HG03108 (cell line): ENCODE measurements at regions not wholly inside any gene's neighbourhood (a gene's known extent, or its start where the extent isn't known, plus 50 kb on each side); places are given as distances from the start of the nearest gene placed in this dataset.
A peak's percentile ranks its signal among the peaks of the same experiment; 100 is the strongest.
"Not testable (repeated sequence)": the region's sequence is repeated elsewhere in the genome, so short reads cannot be mapped to it uniquely, and the experiment has no call there.

ENCODE experiments used
- ATAC-seq: cut with Tn5 transposase; IDR thresholded peaks from one replicate; pipeline ENCODE4 v1.9.1; 2021; ENCODE audit warnings: moderate library complexity; ENCODE audit not compliant: unreplicated experiment

GRCh38 chr4:82301390-82301789 lies 72.4 kb downstream of the HNRNPD start:
- not testable (repeated sequence) for ATAC-seq

GRCh38 chr4:82293304-82293703 lies 80.5 kb downstream of the HNRNPD start:
- peak; percentile 99 for ATAC-seq

GRCh38 chr4:82287720-82288119 lies 86.1 kb downstream of the HNRNPD start:
- no peak for ATAC-seq

DNA sequence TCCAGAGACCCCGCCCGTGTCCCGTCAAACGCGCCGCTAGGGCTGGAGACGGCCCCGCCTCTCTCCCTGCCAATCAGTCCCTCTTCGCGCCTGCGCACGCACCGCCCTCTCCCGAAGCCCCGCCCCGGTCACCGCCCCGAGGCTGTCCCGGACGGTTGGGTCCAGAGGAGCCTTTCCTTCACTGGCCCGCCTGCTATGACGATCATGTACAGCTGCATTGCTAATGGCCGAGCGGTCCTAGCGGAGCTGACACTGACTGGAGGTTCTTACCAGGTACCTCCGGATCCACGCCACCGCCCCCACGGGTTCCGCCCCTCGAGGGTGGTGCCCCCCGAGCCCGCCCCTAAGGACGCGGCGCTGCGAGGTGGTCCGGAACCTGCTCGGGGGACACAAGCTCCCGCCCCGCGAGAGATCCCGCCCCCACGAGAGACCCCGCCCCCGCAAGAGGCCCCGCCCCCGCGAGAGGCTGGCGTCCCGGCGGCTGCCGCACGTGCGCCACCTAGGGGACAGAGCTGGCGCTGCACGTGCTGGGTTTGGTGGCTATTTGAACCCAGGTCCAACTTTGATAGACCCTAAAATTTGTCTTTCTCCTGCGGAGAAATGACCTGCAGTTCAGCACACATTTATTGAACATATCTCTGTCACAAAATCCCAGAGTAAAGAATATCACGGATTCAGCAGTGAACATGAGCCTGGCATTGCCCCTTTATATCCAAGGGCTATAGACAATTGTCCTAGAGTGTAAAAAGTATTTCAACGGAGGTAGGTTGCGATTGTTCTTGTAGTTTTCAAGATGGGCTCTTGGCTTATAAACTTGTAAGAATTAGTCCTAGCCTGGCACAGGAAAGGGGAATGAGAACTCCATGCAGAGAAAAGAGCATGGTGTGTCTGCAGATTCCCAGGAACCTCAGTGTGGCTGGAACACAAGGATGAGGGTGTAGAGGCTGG lies 88.7 kb downstream of the HNRNPD start:
- ATAC-seq: peak; percentile 100

DNA sequence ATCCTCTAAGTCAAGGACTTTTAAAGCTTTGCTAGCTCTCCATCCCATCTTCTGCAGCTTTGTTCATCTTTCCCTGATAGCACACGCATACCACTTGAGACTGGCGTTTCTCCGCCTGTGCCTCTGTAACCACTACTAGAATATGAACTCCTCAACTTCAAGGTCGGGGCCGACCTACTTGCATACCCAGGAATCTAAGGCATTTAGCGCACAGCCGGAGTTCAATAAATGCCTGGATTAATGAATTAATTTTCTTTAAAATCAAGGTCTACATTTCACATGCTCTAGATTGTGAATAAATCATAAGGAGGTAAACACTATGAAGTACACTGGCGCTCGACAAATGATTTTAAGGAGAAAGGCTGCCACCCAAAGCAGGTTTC lies 89.3 kb downstream of the HNRNPD start:
- ATAC-seq: no peak

DNA sequence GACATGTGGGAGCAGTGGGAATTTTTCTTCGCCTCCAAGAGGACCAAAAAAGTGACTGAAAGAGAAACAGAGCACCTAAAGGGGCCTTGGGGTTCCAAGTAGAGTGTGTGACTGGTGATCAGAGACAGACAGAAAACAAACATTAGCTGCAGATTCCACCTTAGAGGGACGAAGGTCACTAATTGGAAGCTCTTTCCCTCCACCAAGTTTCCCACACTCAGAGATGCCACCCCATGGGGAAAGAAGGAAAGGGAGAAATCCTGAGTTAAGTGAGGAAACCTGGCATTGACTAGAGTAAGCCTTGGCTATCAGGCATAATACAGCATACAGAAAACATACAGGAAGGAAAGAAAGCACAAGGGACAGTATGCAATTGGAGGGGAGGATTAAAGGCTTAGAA lies 90.9 kb downstream of the HNRNPD start:
- no peak for ATAC-seq

DNA sequence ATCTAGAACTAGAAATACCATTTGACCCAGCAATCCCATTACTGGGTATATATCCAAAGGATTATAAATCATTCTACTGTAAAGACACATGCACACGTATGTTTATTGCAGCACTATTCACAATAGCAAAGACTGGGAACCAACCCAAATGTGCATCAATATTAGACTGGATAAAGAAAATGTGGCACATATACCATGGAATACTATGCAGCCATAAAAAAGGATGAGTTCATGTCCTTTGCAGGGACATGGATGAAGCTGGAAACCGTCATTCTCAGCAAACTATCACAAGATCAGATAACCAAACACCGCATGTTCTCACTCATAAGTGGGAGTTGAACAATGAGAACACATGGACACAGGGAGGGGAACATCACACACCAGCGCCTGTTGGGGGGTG lies 94.2 kb downstream of the HNRNPD start:
- ATAC-seq: not testable (repeated sequence)

DNA sequence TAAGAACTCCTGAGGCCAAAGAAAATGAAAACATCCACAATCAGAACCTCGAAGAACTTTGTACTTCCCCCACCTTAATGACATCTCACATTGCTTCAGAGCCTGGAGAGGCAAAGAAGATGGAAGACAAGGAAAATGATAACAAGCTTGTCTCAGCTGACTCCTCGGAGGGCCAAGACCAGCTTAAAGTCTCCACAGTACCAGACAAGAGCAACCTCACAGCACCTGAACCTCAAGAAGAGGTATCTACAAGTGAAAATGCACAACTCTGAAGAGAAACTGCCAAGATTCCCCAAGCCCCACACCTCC lies 97.5 kb downstream of the HNRNPD start:
- no peak for ATAC-seq

GRCh38 chr4:82275431-82276331 lies 98.1 kb downstream of the HNRNPD start:
- ATAC-seq: no peak

DNA sequence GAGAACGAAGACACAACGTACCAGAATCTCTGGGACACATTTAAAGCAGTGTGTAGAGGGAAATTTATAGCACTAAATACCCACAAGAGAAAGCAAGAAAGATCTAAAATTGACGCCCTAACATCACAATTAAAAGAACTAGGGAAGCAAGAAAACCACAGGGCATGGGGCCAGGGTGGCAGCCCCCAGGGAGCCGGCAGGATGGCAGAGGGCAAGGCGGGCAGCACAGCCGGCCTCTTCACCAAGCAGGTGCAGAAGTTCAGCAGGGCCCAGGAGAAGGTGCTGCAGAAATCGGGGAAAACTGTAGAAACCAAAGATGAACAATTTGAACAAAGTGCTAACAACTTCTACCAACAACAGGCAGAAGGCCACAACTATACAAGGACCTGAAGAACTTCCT lies 99.1 kb downstream of the HNRNPD start:
- ATAC-seq: not testable (repeated sequence)

DNA sequence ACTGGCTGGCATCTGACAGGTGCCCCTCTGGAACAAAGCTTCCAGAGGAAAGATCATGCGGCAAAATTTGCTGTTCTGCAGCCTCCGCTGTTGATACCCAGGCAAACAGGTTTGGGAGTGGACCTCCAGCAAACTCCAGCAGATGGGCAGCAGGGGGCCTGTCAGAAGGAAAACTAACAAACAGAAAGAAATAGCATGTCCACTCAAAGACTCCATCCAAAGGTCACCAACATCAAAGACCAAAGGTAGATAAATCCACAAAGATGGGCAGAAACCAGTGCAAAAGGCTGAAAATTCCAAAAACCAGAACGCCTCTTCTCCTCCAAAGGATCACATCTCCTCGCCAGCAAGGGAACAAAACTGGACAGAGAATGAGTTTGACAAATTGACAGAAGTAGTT lies 101.3 kb downstream of the HNRNPD start:
- ATAC-seq: not testable (repeated sequence)

DNA sequence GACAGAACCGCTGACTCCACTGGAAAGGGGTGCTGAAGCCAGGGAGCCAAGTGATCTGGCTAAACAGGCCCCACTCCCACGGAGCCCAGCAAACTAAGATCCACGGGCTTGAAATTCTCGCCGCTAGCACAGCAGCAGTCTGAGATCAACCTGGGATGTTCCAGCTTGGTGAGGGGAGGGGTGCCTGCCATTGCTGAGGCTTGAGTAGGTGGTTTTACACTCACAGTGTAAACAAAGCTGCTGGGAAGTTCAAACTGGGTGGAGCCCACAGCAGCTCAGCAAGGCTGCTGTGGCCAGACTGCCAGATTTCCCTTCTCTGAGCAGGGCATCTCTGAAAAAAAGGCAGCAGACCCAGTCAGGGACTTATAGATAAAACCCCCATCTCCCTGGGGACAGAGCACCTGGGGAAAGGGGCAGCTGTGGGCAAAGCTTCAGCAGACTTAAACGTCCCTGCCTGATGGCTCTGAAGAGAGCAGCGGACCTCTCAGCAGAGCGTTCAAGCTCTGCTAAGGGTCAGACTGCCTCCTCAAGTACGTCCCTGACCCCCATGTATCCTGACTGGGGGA lies 101.8 kb downstream of the HNRNPD start:
- ATAC-seq: not testable (repeated sequence)

- ATAC-seq: no peak
These were observed 105.0 kb downstream of the HNRNPD start for GRCh38 chr4:82268826-82269193.

- no peak for ATAC-seq
These were observed 105.6 kb downstream of the HNRNPD start for GRCh38 chr4:82268050-82268825.

GRCh38 chr4:82267506-82267905 lies 106.3 kb downstream of the HNRNPD start:
- no peak for ATAC-seq

- no peak for ATAC-seq
These were observed 107.4 kb downstream of the HNRNPD start for GRCh38 chr4:82266345-82266744.

GRCh38 chr4:82261084-82261483 lies 112.7 kb downstream of the HNRNPD start:
- no peak for ATAC-seq

DNA sequence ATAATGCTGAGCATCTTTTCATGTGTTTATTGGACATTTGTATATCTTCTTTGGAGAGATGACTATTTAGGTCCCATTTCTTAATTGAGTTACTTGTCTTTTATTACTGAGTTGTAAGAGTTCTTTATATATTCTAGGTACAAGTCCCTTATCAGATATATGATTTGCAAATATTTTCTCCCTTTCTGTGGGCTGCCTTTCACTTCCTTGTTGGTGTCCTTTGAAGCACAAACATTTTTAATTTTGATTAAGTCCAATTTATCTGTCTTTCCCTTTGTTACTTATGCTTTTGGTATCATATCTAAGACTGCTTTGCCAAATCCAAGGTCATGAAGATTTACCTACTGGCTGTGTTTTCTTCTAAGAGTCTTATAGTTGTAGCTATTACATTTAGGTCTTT lies 113.2 kb downstream of the HNRNPD start:
- ATAC-seq: no peak

- no peak for ATAC-seq
These were observed 117.1 kb downstream of the HNRNPD start for GRCh38 chr4:82256718-82257117.

DNA sequence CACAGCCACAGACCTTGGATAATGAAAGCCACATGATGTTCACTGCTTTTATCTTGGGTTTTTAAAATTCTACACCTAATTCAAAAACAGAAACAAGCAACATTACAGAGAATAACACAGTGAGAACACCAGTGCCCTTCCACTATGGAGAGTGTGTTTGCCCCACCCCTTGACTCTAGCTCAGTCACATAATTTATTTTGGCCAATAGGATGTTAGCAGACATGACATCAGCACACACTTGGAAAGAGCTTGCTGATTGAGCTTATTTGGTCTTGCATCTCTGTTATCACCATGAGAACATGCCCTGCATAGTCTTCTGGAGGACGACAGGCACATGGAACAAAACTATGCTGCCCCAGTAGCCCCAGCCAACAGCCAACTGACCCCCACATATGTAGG lies 118.1 kb downstream of the HNRNPD start:
- no peak for ATAC-seq
